Amygdala (tissue), 56 donors: ENCODE measurements at regions not wholly inside any gene's neighbourhood (a gene's known extent, or its start where the extent isn't known, plus 50 kb on each side); places are given as distances from the start of the nearest gene placed in this dataset.
"Not testable (repeated sequence)": the region's sequence is repeated elsewhere in the genome, so short reads cannot be mapped to it uniquely, and the experiment has no call there.

Experiments used
- DNase-seq, 56 donors: peaks; one replicate each; lab custom pipeline; 2025; lab: John Stamatoyannopoulos, UW

DNA sequence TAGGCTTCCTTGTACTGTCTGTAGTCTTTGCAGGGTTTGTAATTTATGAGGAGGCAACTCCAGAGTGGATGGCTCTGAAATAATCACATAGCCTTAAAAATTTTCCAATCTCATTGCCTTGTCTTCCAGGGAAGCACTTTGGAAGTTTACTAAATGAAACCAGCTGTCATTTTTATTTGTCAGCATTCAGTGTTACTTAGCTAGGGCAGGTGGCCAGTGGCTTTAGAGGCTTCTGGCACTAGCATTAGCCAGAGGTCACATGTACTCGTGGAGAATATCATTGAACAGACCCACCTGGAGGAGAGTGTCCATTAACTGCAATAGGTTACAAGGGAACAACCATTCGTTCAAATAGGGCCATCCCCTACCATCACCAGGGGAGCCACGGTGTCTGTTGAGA is 160.3 kb upstream of the SLC28A3 start:
- DNase-seq: no peak

DNA sequence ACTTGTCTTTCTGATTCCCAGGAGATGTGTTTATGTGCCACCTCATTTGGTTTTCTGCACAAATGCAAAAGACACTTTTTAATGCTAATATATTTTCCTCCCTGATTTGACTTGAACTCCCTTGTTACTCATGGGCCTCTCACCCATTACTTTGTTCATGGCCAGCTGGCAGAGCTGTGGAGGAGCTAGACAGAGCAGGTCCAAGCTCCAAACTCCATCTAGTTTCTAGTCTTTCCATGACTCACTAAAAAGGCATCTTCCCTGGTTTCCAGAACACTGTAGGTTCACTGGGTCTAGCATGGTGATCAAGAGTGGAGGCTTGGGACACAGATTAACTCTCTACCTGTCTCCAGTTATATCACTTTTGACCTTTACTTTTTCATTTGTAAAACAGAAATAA is 161.0 kb upstream of the SLC28A3 start:
- DNase-seq: no peak

DNA sequence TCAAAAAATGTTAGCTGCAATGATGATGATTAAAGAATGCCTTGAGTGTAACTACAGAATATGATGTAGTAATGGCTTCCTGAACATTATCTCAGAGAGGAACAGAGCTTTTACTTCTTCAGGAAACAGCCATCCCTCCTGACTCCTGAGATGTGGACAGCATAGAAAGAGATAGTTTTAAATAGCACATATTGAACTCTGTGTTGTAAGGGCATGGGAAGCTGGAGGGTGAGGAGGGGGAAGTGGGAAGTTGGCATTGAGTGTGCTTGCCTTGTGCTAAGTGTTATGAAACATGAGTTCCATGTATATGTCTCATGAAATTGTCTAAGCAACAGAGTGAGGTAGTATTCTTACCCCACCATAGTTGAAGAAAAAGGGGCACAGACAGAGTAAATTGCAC is 161.5 kb upstream of the SLC28A3 start:
- no peak for DNase-seq

GRCh38 chr9:84504360-84504759 is 163.8 kb upstream of the SLC28A3 start:
- DNase-seq: no peak

DNA sequence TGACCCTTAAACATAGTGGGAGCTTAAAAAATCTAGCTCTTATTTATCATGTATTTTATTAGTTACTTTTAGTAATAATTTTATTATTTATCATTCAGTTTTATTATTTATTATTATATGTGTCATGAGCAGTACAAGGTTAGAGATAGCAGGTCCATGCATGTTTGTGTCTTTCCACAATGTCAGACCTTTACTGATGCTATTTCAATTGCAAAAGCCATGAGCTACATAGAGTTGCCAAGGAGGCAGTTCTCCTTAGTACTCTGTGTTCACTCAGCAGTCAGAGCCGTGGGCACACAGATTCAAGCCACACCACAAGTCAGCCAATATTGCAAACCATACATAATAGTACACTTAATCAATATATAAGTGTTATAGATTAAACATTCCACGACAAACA is 157.9 kb upstream of the NTRK2 start:
- DNase-seq: no peak

- no peak for DNase-seq
Observed at GRCh38 chr9:84512493-84512892, 157.0 kb upstream of the NTRK2 start.

GRCh38 chr9:84513473-84513872 is 156.1 kb upstream of the NTRK2 start:
- DNase-seq: no peak

GRCh38 chr9:84513979-84514378 is 155.6 kb upstream of the NTRK2 start:
- no peak for DNase-seq

DNA sequence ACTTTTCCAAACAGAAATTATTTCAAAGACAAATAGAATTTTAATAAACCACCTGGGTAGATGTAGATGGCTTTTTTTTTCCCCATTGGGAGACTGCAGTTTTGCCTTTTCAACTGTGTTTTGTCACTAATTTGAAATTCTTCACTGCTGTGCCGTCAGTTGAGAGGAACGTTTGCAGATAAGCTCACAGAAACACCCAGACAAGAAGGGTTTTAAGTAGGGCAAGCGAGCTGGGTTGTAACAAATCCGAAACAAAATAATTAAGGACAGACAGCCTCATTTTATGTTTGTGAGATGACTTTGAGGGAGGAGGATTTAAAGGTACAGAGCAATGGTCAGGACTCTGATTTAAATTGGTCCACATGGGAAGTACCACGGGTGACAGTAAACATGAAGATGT is 155.1 kb upstream of the NTRK2 start:
- DNase-seq: no peak

DNA sequence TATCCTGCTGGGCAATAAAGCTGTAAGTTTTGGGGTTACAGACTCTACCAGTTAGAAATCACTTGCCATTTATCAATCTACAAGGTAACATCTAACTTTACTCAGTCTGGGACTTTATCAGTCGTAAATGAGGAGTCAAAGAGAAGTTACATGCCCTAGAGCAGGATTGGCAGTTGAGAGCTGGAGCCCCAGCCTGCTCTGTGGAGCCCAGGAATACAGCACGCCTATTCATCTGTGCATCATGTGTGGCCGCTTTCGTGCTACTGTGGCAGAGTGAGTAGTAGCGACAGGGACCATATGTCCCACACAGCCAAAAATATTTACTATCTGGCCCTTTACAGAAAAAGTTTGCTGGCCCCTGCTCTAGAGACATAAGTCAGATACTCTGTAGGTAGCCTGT is 152.5 kb upstream of the NTRK2 start:
- no peak for DNase-seq

DNA sequence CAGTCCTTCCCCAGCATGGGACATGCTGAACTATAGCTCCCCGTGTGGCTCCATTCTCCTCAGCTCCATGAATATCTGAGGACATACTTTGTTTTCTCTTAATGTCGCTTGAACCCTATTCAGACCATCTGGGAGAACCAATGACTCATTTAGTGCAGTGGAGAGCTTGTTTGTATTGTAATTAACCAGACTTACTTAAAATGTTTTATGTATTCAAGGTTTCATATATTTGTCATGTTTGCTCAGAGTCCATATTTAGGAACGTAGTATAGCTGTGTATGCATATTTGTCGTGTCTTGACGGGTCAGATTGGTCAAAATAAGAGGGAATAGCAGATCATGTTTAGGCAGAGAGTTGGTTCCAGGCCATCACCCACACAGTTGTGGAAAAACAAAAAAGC is 150.1 kb upstream of the NTRK2 start:
- no peak for DNase-seq

- no peak for DNase-seq
Observed at GRCh38 chr9:84521208-84521607, 148.3 kb upstream of the NTRK2 start.

- not testable (repeated sequence) for DNase-seq
Observed at GRCh38 chr9:84526211-84526610, 143.3 kb upstream of the NTRK2 start.

DNA sequence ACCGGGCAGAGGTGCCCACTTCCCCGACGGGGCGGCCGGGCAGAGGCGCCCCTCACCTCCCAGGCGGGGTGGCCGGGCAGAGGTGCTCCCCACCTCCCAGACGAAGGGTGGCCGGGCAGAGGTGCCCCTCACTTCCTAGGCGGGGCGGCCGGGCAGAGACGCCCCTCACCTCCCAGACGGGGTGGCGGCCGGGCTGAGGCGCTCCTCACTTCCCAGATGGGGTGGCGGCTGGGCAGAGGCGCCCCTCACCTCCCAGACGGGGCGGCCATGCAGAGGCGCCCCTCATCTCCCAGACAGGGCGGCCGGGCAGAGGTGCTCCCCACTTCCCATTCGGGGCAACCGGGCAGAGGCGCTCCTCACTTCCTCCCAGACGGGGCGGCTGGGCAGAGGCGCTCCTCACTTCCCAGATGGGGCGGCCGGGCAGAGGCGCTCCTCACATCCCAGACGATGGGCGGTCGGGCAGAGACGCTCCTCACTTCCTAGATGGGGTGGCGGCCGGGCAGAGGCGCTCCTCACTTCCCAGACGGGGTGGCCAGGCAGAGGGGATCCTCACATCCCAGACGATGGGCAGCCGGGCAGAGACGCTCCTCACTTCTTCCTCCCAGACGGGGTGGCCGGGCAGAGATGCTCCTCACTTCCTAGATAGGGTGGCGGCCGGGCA is 142.3 kb upstream of the NTRK2 start:
- DNase-seq: not testable (repeated sequence)

GRCh38 chr9:84535973-84536372 is 133.6 kb upstream of the NTRK2 start:
- not testable (repeated sequence) for DNase-seq

- no peak for DNase-seq
Observed at GRCh38 chr9:84538879-84539278, 130.7 kb upstream of the NTRK2 start.

GRCh38 chr9:84542554-84542953 is 127.0 kb upstream of the NTRK2 start:
- no peak for DNase-seq

GRCh38 chr9:84554069-84554664 is 115.4 kb upstream of the NTRK2 start:
- DNase-seq: no peak

- DNase-seq: no peak
Observed at GRCh38 chr9:84556556-84556955, 113.0 kb upstream of the NTRK2 start.

DNA sequence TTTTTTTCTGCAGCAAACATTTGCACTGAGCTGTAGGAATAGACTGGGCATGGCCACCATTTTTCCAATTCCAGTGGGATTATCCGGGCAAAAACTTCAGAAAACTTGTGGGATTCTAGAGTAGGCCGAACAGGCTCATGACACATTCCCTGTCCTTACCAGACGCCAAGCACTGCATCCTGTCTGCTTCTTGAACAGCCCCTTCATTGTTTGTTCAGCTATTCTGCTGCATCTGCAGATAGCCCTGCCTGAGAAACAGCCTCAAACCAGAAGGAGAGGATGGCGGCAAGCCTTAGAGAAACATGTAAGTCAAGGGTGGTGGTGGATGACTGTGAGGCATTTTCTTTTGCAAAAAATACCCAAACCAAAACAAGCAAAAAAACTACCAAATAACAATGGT is 111.8 kb upstream of the NTRK2 start:
- DNase-seq: no peak

DNA sequence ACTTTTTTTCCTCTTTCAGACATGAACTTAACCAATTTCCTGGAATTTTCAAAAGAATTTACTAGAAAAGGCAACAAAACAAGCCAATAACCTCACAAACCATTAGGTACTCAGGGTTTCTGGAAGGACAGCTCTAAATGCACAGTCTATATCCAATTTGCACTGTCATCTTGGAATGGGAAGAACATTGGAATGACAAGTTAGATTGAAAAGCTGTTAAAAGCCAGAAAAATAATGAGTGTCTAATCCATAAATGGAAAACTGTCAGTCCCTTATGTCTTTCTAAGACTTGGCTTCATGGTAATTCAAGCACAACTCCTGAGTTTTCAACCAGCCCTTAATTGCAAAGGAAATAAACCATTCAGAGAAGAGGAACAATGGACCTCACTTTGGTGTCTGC is 105.8 kb upstream of the NTRK2 start:
- DNase-seq: no peak

GRCh38 chr9:84567805-84568204 is 101.7 kb upstream of the NTRK2 start:
- no peak for DNase-seq
